ENCODE measurements at regions not wholly inside any gene's neighbourhood (a gene's known extent, or its start where the extent isn't known, plus 50 kb on each side); places are given as distances from the start of the nearest gene placed in this dataset.

GRCh38 chr14:82488473-82488872 is 954.8 kb upstream of the SEL1L start:
- TF ChIP-seq, protein P1, sequence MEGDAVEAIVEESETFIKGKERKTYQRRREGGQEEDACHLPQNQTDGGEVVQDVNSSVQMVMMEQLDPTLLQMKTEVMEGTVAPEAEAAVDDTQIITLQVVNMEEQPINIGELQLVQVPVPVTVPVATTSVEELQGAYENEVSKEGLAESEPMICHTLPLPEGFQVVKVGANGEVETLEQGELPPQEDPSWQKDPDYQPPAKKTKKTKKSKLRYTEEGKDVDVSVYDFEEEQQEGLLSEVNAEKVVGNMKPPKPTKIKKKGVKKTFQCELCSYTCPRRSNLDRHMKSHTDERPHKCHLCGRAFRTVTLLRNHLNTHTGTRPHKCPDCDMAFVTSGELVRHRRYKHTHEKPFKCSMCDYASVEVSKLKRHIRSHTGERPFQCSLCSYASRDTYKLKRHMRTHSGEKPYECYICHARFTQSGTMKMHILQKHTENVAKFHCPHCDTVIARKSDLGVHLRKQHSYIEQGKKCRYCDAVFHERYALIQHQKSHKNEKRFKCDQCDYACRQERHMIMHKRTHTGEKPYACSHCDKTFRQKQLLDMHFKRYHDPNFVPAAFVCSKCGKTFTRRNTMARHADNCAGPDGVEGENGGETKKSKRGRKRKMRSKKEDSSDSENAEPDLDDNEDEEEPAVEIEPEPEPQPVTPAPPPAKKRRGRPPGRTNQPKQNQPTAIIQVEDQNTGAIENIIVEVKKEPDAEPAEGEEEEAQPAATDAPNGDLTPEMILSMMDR (IDR thresholded peaks at IDR 0.05; ENCODE audit: low read length), result no peak
- no peak for TF ChIP-seq EZH2 (IDR thresholded peaks at IDR 0.05; ENCODE audit: borderline replicate concordance, low read length)
- Histone ChIP-seq H3F3A (ENCODE audit: insufficient read depth, low read length) (no peaks in the 10 kb centered on the region), H3K4me1 (ENCODE audit: insufficient read depth, low read length, severe bottlenecking) (no peaks in the 10 kb centered on the region), H3K27me3 (ENCODE audit: insufficient read depth, low read length) (no peaks in the 10 kb centered on the region), H3K9ac (ENCODE audit: low read length) (no peak overlapping the region), H3K9me2 (ENCODE audit: low read depth, low read length) (no peaks in the 10 kb centered on the region), H4K20me1 (ENCODE audit: insufficient read depth, low read length) (no peaks in the 10 kb centered on the region), H3K4me3 (ENCODE audit: low read depth, low read length, poor library complexity, severe bottlenecking) (no peak overlapping the region), H3K27ac (ENCODE audit: low read depth, low read length, poor library complexity, severe bottlenecking) (no peak overlapping the region), H3K79me2 (ENCODE audit: insufficient read depth, low read length) (no peaks in the 10 kb centered on the region), H3K9me3 (ENCODE audit: low read length) (no peaks in the 10 kb centered on the region), H3K4me2 (ENCODE audit: low read length) (no peak overlapping the region), H2AFZ (ENCODE audit: low read length) (no peak overlapping the region), H3K36me3 (ENCODE audit: insufficient read depth, low read length) (no peaks in the 10 kb centered on the region)

GRCh38 chr14:82490397-82490796 is 956.7 kb upstream of the SEL1L start:
- Histone ChIP-seq H3K4me1 (ENCODE audit: insufficient read depth, low read length, severe bottlenecking) (no peaks in the 10 kb centered on the region), H3K9me3 (ENCODE audit: low read length) (no peaks in the 10 kb centered on the region), H3K4me3 (ENCODE audit: low read depth, low read length, poor library complexity, severe bottlenecking) (no peak overlapping the region), H3F3A (ENCODE audit: insufficient read depth, low read length) (no peaks in the 10 kb centered on the region), H2AFZ (ENCODE audit: low read length) (no peak overlapping the region), H3K36me3 (ENCODE audit: insufficient read depth, low read length) (no peaks in the 10 kb centered on the region), H3K27ac (ENCODE audit: low read depth, low read length, poor library complexity, severe bottlenecking) (no peak overlapping the region), H3K4me2 (ENCODE audit: low read length) (no peak overlapping the region), H4K20me1 (ENCODE audit: insufficient read depth, low read length) (no peaks in the 10 kb centered on the region), H3K9ac (ENCODE audit: low read length) (no peak overlapping the region), H3K9me2 (ENCODE audit: low read depth, low read length) (no peaks in the 10 kb centered on the region), H3K27me3 (ENCODE audit: insufficient read depth, low read length) (no peaks in the 10 kb centered on the region), H3K79me2 (ENCODE audit: insufficient read depth, low read length) (no peaks in the 10 kb centered on the region)
- TF ChIP-seq, protein P1 (IDR thresholded peaks at IDR 0.05; ENCODE audit: low read length), result no peak

GRCh38 chr14:82492157-82492556 is 958.5 kb upstream of the SEL1L start:
- H3K9me3 ChIP-seq (ENCODE audit: low read length), result no peaks in the 10 kb centered on the region
- no peak overlapping the region for H3K9ac ChIP-seq (ENCODE audit: low read length)
- H3K79me2 ChIP-seq (ENCODE audit: insufficient read depth, low read length), result no peaks in the 10 kb centered on the region

More at GRCh38 chr14:82492157-82492556, 958.5 kb upstream of the SEL1L start:
- TF ChIP-seq, protein P1 (IDR thresholded peaks at IDR 0.05; ENCODE audit: low read length), result no peak
- TF ChIP-seq EZH2 (IDR thresholded peaks at IDR 0.05; ENCODE audit: borderline replicate concordance, low read length), result no peak
- Histone ChIP-seq H3K27me3 (ENCODE audit: insufficient read depth, low read length) (no peaks in the 10 kb centered on the region), H3K4me1 (ENCODE audit: insufficient read depth, low read length, severe bottlenecking) (no peaks in the 10 kb centered on the region), H3K4me3 (ENCODE audit: low read depth, low read length, poor library complexity, severe bottlenecking) (no peak overlapping the region), H3F3A (ENCODE audit: insufficient read depth, low read length) (no peaks in the 10 kb centered on the region), H3K4me2 (ENCODE audit: low read length) (no peak overlapping the region), H3K9me2 (ENCODE audit: low read depth, low read length) (no peaks in the 10 kb centered on the region), H4K20me1 (ENCODE audit: insufficient read depth, low read length) (no peaks in the 10 kb centered on the region), H2AFZ (ENCODE audit: low read length) (no peak overlapping the region), H3K27ac (ENCODE audit: low read depth, low read length, poor library complexity, severe bottlenecking) (no peak overlapping the region), H3K36me3 (ENCODE audit: insufficient read depth, low read length) (no peaks in the 10 kb centered on the region)
